Spinal cord (tissue), 9 donors: ENCODE measurements at regions not wholly inside any gene's neighbourhood (a gene's known extent, or its start where the extent isn't known, plus 50 kb on each side); places are given as distances from the start of the nearest gene placed in this dataset.

ENCODE experiments used
- DNase-seq, 6 donors: peaks; one replicate each; pipeline versions ENCODE4 v3.0.0 to v3.0.0-alpha.2; 2013 to 2015; ENCODE audit warnings: low spot score in 6 of 6, low read depth in 4 of 6
- H3K27ac ChIP-seq: one replicate; pipeline ENCODE4 v1.5.1; 2013; ENCODE audit warnings: low read depth, low read length, control low read depth
- H3K27me3 ChIP-seq: one replicate; pipeline ENCODE4 v1.6.1; 2013; ENCODE audit warnings: low read length; ENCODE audit not compliant: control insufficient read depth, insufficient read depth
- H3K36me3 ChIP-seq: one replicate; pipeline ENCODE4 v1.6.1; 2013; ENCODE audit warnings: low read length; ENCODE audit not compliant: control insufficient read depth, insufficient read depth
- H3K4me1 ChIP-seq: one replicate; pipeline ENCODE4 v1.6.1; 2013; ENCODE audit warnings: low read length; ENCODE audit not compliant: control insufficient read depth, insufficient read depth
- H3K4me3 ChIP-seq: one replicate; pipeline ENCODE4 v1.5.1; 2013; ENCODE audit warnings: low read depth, low read length, control low read depth
- H3K9me3 ChIP-seq: one replicate; pipeline ENCODE4 v1.6.1; 2013; ENCODE audit warnings: low read length; ENCODE audit not compliant: control insufficient read depth, insufficient read depth
- WGBS: methylation state at CpG from one replicate; pipeline ENCODE4 v1.1.5; 2013; ENCODE audit warnings: missing lambda C conversion rate; ENCODE audit not compliant: insufficient coverage; 5-methylcytosine and 5-hydroxymethylcytosine counted together
- donor health status: healthy.

DNA sequence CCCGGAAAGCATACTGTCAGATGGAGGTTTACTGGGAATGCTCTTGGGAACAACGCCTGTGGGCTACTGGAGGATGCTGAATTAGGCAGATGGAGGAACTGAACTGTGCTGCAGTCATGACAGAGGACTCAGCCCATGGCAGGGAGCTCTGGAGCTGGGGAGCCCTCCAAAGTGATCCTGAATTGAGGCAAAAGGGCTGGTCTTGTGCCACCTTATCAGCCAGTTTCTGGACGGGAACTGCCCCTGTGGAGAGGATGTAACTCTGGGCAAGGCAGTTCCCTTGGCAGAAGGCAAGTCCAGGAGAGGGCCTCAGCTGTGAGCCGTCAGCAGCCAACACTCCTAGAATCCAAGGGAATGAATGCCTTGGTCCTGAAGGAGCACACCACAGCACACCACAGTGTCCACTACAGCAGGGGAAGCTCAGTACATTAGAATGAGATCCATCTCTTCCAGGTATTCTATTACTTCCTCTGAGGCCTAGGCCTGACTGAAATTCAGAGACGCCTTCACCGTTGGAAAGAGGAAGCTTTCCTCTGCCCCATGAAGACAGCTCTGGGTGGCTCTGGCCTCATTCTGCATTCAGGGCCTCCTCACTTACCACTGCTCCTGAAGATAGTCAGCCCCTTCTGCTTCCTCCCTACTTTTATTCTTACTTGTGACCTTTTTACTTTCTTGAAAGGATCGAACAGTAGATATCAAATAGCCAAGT lies 139.6 kb upstream of the GPR26 start:
- Histone ChIP-seq H3K9me3 (no peaks in the 10 kb centered on the region), H3K36me3 (no peaks in the 10 kb centered on the region), H3K27me3 (no peaks in the 10 kb centered on the region), H3K27ac (no peak overlapping the region), H3K4me3 (no peak overlapping the region), H3K4me1 (no peaks in the 10 kb centered on the region)
- WGBS = 84% methylated on average over 7 of the region's 7 CpGs
- DNase-seq = no peak

DNA sequence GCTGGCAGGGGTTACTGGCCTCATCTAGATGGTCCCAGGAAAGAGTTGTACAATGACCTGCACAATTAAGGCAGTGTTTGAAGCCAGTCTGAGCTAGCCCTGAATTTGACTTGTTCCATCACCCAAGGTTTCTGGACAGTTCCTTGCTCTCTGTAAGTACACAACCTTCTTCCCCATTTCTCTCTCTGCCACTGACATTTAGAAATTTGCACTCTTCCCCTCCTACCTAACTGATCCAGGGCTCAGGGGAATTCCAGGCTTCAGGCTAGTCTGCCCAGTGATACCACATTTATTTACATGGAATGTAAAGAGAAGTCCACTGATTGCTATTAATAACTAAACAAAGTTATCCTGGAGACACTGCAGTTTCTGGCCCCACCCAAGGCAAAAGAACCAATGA lies 139.0 kb upstream of the GPR26 start:
- Histone ChIP-seq H3K27me3 (no peaks in the 10 kb centered on the region), H3K4me3 (no peak overlapping the region), H3K4me1 (no peaks in the 10 kb centered on the region), H3K36me3 (no peaks in the 10 kb centered on the region), H3K27ac (no peak overlapping the region), H3K9me3 (peaks cover 1% of the 10 kb centered on the region)
- DNase-seq = no peak

DNA sequence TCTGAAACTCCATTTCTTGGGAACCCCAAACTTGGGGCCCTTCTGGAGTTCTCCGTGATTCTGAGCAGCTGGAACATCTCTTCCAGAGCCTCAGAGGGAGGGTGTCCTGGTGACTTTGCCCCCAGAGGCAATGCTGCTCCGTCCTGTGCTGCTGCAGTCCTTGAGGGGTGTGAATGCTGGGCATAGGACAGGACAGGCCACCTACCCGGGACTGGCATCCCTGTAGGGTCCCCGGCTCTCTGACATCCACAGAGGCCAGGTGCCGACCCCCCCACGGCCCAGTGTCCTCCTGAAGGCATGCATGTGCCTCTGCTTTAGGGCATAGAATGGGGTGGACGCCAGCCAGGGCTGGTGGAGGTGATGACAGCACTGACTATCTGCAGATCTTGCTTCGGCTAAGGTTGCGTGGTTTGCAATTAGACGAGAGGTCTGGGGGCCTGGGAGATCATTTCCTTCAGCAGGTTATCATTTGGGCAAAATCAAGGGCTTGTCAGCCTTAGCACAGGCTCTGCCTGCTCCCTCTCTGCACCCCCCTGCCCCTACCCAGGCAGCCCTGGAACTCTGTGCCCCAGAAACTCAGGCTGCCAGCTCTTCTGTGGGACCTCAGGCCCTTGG lies 136.9 kb upstream of the GPR26 start:
- Histone ChIP-seq H3K4me1 (no peaks in the 10 kb centered on the region), H3K4me3 (no peak overlapping the region), H3K27ac (no peak overlapping the region), H3K36me3 (no peaks in the 10 kb centered on the region), H3K27me3 (no peaks in the 10 kb centered on the region), H3K9me3 (peaks cover 2% of the 10 kb centered on the region)
- DNase-seq = no peak
- WGBS = 89% methylated on average over 10 of the region's 10 CpGs

DNA sequence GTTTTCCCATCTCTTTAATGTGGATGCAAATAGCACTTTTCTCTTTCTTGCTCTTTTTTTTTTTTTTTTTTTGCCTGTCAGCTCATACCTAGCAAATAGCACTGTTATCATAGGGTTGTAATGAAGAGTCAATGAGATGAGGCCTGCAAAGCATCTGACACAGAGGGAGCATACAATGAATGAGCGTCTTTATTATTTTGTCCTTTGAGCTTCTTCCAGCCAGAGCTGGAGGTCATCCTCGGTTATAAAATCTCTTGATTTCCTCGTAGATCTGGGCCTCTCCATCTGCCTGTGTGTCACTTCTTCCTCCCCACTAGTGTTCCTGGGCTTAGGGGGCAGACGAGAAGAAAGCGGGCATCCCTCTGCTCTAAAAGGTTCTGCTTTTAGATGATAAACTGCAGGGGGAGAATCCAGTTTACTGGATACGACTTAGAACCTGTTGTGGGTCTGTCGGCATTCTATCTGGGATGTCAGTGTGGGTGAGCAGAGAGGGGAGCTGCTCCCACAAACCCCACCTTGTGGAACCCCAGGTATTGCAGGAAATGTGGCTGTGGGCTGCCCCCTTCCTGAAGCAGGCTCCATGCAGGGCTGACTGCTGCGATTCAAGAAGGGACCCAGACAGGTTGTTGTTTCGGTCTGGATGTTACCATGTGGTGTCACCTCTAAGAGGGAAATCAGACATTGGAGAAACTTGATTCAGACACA lies 135.8 kb upstream of the GPR26 start:
- no peaks in the 10 kb centered on the region for H3K4me1 ChIP-seq
- DNase-seq = no peak

GRCh38 chr10:123535386-123535785 lies 130.8 kb upstream of the GPR26 start:
- 91% methylated on average over 2 of the region's 5 CpGs for WGBS
- no peak for DNase-seq
- H3K27ac ChIP-seq = no peak overlapping the region
- H3K4me3 ChIP-seq = no peak overlapping the region
- H3K9me3 ChIP-seq = peaks cover 2% of the 10 kb centered on the region
- no peaks in the 10 kb centered on the region for H3K4me1 ChIP-seq
- no peaks in the 10 kb centered on the region for H3K36me3 ChIP-seq
- H3K27me3 ChIP-seq = no peaks in the 10 kb centered on the region

More for the DNA sequence above, 135.8 kb upstream of the GPR26 start:
- Histone ChIP-seq H3K27ac (no peak overlapping the region), H3K27me3 (no peaks in the 10 kb centered on the region), H3K9me3 (peaks cover 2% of the 10 kb centered on the region), H3K4me3 (no peak overlapping the region), H3K36me3 (no peaks in the 10 kb centered on the region)
- WGBS = 87% methylated on average over 7 of the region's 9 CpGs

DNA sequence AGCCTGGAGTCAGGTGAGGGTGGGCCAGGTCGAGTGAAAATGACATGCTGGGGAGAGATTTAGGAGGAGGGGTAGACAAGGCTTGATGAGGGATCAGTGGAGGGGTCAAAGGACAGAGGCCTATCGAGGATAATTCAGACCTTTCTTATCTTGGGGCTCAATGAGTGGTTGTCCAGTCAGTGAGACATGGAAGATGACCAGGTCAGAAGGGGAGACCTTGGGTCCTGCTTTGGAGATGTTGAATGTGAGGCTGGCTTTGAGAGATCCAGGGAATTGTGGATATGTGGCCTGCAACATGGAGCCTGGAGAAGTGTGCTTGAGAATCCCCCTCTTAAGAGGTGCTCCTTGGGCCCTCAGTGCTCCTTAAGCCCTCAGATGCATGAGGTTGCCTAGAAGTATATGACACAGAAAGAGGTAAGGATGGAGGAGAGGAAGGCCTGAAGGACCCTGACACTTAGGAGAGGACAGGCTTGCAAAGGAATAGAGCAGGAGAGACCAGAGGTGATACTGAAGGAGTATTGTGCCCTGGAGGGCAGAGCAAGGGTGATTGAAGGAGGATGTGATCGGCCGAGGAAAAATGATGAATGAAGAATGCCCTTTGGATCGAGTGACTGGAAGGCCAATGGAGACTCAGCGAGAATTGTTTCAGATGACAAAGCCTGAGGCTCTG lies 129.8 kb upstream of the GPR26 start:
- H3K4me1 ChIP-seq = no peaks in the 10 kb centered on the region
- WGBS = 70% methylated on average over 4 of the region's 6 CpGs
- no peaks in the 10 kb centered on the region for H3K36me3 ChIP-seq
- H3K27me3 ChIP-seq = no peaks in the 10 kb centered on the region
- no peak for DNase-seq
- no peak overlapping the region for H3K4me3 ChIP-seq
- no peak overlapping the region for H3K27ac ChIP-seq
- H3K9me3 ChIP-seq = peaks cover 2% of the 10 kb centered on the region

- no peak for DNase-seq
- Histone ChIP-seq H3K9me3 (no peaks in the 10 kb centered on the region), H3K4me1 (no peaks in the 10 kb centered on the region), H3K27me3 (no peaks in the 10 kb centered on the region), H3K36me3 (no peaks in the 10 kb centered on the region), H3K4me3 (no peak overlapping the region), H3K27ac (no peak overlapping the region)
- WGBS = 90% methylated on average over 4 of the region's 6 CpGs
These were observed 128.8 kb upstream of the GPR26 start for GRCh38 chr10:123537188-123537961.

DNA sequence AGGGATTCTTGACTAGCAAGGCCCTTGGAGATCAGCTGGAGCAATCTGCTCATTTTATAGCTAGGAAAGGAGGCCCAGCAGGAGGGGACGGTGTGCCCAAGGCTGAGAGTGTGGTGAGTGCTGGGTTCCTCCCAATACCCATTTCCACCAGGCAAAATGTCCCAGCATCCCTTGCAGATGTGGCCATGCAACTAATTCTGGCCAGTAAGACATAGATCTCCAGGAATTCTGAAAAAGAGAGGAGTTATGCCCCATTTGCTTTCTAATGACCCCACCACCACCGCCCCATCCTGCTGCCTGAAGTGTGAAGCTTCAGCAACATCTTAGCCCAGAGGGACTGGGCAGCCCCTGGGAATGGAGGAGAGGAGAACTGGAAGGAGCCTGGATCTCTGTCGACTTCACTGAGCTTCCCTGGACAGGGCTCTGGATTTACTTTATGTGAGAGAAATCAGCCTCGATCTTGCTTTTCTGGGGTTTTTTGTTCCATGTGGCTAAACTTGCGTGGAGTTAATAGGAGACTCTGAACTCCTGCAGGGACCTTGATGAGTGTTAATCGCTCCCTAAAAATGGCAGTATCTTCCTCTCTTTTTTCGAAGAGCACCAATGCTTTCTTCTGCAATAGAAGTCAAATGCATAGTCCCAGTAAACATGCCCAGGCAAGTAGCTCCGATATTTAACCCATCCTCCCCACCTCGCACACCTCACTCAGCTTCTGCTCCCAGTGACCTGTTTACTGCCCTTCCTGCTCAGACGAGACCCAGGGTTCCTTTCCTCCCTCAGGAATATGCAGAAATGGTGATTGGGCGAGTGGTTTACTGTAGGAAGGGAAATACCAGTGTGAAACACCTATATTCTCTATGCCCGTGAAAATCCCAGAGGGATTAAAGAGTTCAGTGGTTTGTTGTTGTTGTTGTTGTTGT lies 127.5 kb upstream of the GPR26 start:
- H3K4me3 ChIP-seq = no peak overlapping the region
- no peaks in the 10 kb centered on the region for H3K4me1 ChIP-seq
- H3K27ac ChIP-seq = no peak overlapping the region
- 53% methylated on average over 4 of the region's 12 CpGs for WGBS
- DNase-seq = no peak
- H3K36me3 ChIP-seq = no peaks in the 10 kb centered on the region
- H3K27me3 ChIP-seq = no peaks in the 10 kb centered on the region
- no peaks in the 10 kb centered on the region for H3K9me3 ChIP-seq
